CD4-positive, alpha-beta T cell (primary cell): ENCODE measurements at regions not wholly inside any gene's neighbourhood (a gene's known extent, or its start where the extent isn't known, plus 50 kb on each side); places are given as distances from the start of the nearest gene placed in this dataset.

Experiments used
- ATAC-seq: fragments of 200-7000 bp; cut with Tn5 transposase; one replicate; pipeline ENCODE4 v1.10.0; 2022; ENCODE audit warnings: mild to moderate bottlenecking; ENCODE audit not compliant: poor library complexity
- CTCF ChIA-PET: fragments of 350-600 bp; sonication (Branson Sonifier 250); formaldehyde crosslinking; loops from one replicate; lab custom pipeline; 2021; ENCODE audit warnings: antibody characterized with exemption, inconsistent platforms; lab: Charles Lee
- POLR2A ChIA-PET: fragments of 350-600 bp; sonication (Branson Sonifier 250); formaldehyde crosslinking; loops from one replicate; lab custom pipeline; 2021; ENCODE audit warnings: antibody characterized with exemption, inconsistent platforms; lab: Charles Lee
- DNase-seq, 14 experiments: peaks; one replicate each; pipeline ENCODE4 v3.0.0-alpha.2; 2013 to 2020; ENCODE audit warnings: mixed read lengths in 2 of 14
- H3K27ac ChIP-seq, 2 donors: one replicate each; pipeline versions ENCODE4 v1.5.1 to v1.7.0; 2013; ENCODE audit warnings: low read length in 2 of 2, low read depth in 1 of 2, mild to moderate bottlenecking in 1 of 2
- H3K27me3 ChIP-seq, 2 experiments: 1 replicate in 1 of 2; 2 replicates in 1 of 2; pipeline versions ENCODE4 v1.6.1 to v1.7.0; 2013; ENCODE audit warnings: low read length in 2 of 2, control low read depth in 1 of 2, mild to moderate bottlenecking in 1 of 2, moderate library complexity in 1 of 2; ENCODE audit not compliant: insufficient read depth in 2 of 2, control insufficient read depth in 1 of 2
- H3K36me3 ChIP-seq: one replicate; pipeline ENCODE4 v1.6.1; 2013; ENCODE audit warnings: low read length, control low read depth; ENCODE audit not compliant: insufficient read depth
- H3K4me1 ChIP-seq: one replicate; pipeline ENCODE4 v1.6.1; 2013; ENCODE audit warnings: low read length, control low read depth; ENCODE audit not compliant: insufficient read depth
- H3K4me3 ChIP-seq: one replicate; pipeline ENCODE4 v1.5.1; 2013; ENCODE audit warnings: mild to moderate bottlenecking, low read length, moderate library complexity
- H3K9me3 ChIP-seq, 2 experiments: 1 replicate in 1 of 2; 2 replicates in 1 of 2; pipeline versions ENCODE4 v1.6.1 to v1.7.0; 2013; ENCODE audit warnings: low read length in 2 of 2, mild to moderate bottlenecking in 2 of 2, control low read depth in 1 of 2, moderate library complexity in 1 of 2; ENCODE audit not compliant: control insufficient read depth in 1 of 2, insufficient read depth in 1 of 2
- H3K27ac Mint-ChIP-seq: one replicate; pipeline ENCODE4 v1.8.0; 2020; ENCODE audit warnings: mixed read lengths
- H3K27me3 Mint-ChIP-seq: one replicate; pipeline ENCODE4 v1.8.0; 2021; ENCODE audit warnings: mixed read lengths
- H3K36me3 Mint-ChIP-seq: one replicate; pipeline ENCODE4 v1.8.0; 2021; ENCODE audit warnings: low read depth, mixed read lengths
- H3K4me1 Mint-ChIP-seq: one replicate; pipeline ENCODE4 v1.8.0; 2021; ENCODE audit warnings: low read depth, mixed read lengths
- H3K4me3 Mint-ChIP-seq: one replicate; pipeline ENCODE4 v1.8.0; 2020; ENCODE audit warnings: mild to moderate bottlenecking, mixed read lengths
- H3K9me3 Mint-ChIP-seq: one replicate; pipeline ENCODE4 v1.8.0; 2020; ENCODE audit warnings: mixed read lengths
- CTCF ChIP-seq: fragments of 200-600 bp; IDR thresholded peaks from one replicate; pipeline ENCODE4 v1.8.0; 2022; ENCODE audit warnings: antibody characterized with exemption, mild to moderate bottlenecking
- intact Hi-C, 2 experiments: fragments of 100-400 bp; cut with DNase I in 1 of 2; cut with micrococcal nuclease in 1 of 2; formaldehyde crosslinking; loops; one replicate each; pipeline versions ENCODE4 v1.15.1 to v1.9.0; 2023 to 2025; cut with DNase I, micrococcal nuclease

GRCh38 chr19:32251634-32252332 lies 93.6 kb upstream of the ZNF507 start:
- no peaks in the 10 kb centered on the region for H3K4me1 Mint-ChIP-seq
- Histone ChIP-seq H3K36me3 (no peaks in the 10 kb centered on the region), H3K27me3 (peaks cover 0 to 3% of the 10 kb centered on the region in 2 experiments), H3K4me3 (no peak overlapping the region), H3K9me3 (peaks cover 0 to 6% of the 10 kb centered on the region in 2 experiments), H3K4me1 (no peaks in the 10 kb centered on the region), H3K27ac (no peak overlapping the region)
- DNase-seq (no peak), ATAC-seq (no peak)
- H3K27ac Mint-ChIP-seq = no peak overlapping the region
- peaks cover 15% of the 10 kb centered on the region for H3K27me3 Mint-ChIP-seq
- intact Hi-C loops = no loop called here
- H3K4me3 Mint-ChIP-seq = no peak overlapping the region
- TF ChIP-seq CTCF = no peak
- CTCF ChIA-PET = no interaction called here
- no peaks in the 10 kb centered on the region for H3K9me3 Mint-ChIP-seq
- H3K36me3 Mint-ChIP-seq = no peaks in the 10 kb centered on the region
- POLR2A ChIA-PET = no interaction called here

DNA sequence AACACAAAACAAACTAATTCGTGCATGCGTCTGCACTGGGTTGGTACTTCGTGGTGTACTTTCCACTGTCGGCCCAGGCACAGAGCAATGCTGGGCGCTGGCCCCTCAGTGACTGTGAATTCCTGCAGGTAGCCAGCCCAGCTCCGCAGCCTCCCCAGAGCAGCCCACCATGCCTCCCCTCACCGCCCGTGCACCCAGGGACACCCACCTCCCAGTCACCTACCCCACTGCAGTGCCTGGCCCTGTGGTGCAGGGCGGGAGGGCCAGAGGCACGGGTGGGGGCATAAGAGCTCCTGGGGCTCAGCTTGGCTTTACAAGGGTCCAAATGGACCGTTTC lies 93.1 kb upstream of the ZNF507 start:
- Histone ChIP-seq H3K4me1 (no peaks in the 10 kb centered on the region), H3K36me3 (no peaks in the 10 kb centered on the region), H3K27me3 (peaks cover 0 to 3% of the 10 kb centered on the region in 2 experiments), H3K4me3 (no peak overlapping the region), H3K27ac (no peak overlapping the region), H3K9me3 (peaks cover 0 to 6% of the 10 kb centered on the region in 2 experiments)
- H3K27me3 Mint-ChIP-seq = peaks cover 15% of the 10 kb centered on the region
- H3K4me3 Mint-ChIP-seq = no peak overlapping the region
- intact Hi-C loops = no loop called here
- H3K36me3 Mint-ChIP-seq = no peaks in the 10 kb centered on the region
- ATAC-seq (no peak), DNase-seq (no peak)
- ChIA-PET POLR2A (no interaction called here), CTCF (no interaction called here)
- no peak for TF ChIP-seq CTCF
- H3K9me3 Mint-ChIP-seq = no peaks in the 10 kb centered on the region
- H3K4me1 Mint-ChIP-seq = no peaks in the 10 kb centered on the region
- H3K27ac Mint-ChIP-seq = no peak overlapping the region

DNA sequence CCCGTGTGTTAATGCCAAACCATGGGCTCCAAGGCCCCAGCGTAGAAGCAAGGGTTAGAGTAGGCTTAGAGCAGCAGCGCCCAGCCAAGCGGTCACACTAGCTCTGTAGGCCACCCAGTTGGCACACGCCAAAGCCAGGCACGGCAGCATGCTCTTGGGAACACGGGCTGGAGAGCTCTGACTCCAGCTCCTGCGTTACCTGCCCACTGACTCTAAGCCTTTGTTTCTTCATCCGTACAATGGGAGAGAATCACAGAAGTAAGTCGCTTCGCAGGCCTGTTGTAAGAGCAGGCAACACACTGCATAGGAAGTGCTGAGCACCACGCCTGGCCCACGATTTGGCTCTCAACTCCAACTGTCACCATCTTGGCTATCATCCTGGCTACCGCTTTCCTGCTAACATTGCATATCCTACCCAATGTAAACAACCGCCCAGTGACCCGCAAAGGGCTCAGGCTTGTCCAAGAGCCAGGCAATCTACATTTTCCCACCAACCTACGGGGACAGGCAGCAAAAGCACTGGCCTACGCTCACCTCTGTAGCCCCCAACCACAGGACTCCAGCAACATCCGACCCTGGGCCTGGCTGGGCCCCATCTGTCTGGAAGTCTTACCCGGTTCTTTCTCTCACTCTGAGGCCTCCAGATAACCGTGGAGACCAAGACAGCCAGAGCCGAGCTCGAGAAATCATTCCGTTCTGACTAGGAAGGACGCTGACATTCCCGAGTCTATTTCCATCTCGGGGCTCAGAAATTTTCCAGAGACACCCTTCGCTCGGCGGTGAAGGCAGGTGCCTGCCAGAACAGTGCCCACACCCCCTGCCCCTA lies 91.5 kb upstream of the ZNF507 start:
- no peaks in the 10 kb centered on the region for H3K4me1 Mint-ChIP-seq
- H3K27ac ChIP-seq = no peak overlapping the region
- peaks cover 0 to 8% of the 10 kb centered on the region in 2 experiments for H3K9me3 ChIP-seq
- H3K4me1 ChIP-seq = no peaks in the 10 kb centered on the region
- no peaks in the 10 kb centered on the region for H3K36me3 ChIP-seq
- no peaks in the 10 kb centered on the region for H3K36me3 Mint-ChIP-seq
- intact Hi-C loops = no loop called here
- peaks cover 14% of the 10 kb centered on the region for H3K27me3 Mint-ChIP-seq
- H3K4me3 Mint-ChIP-seq = no peak overlapping the region
- H3K4me3 ChIP-seq = no peak overlapping the region
- POLR2A ChIA-PET = no interaction called here
- ATAC-seq = no peak
- CTCF ChIA-PET = no interaction called here
- no peak overlapping the region for H3K27ac Mint-ChIP-seq
- no peak for DNase-seq
- H3K9me3 Mint-ChIP-seq = no peaks in the 10 kb centered on the region
- peaks cover 0 to 3% of the 10 kb centered on the region in 2 experiments for H3K27me3 ChIP-seq
- no peak for TF ChIP-seq CTCF
